Activated B cell treated with CpG ODN at 0.5 μM for 24 hours (primary cell): ENCODE measurements at regions not wholly inside any gene's neighbourhood (a gene's known extent, or its start where the extent isn't known, plus 50 kb on each side); places are given as distances from the start of the nearest gene placed in this dataset.

Experiments
- ATAC-seq: fragments of 200-7000 bp; cut with Tn5 transposase; one replicate; pipeline ENCODE4 v1.10.0; 2021; ENCODE audit warnings: low read depth, mild to moderate bottlenecking, moderate library complexity
- CTCF ChIA-PET: fragments of 350-600 bp; sonication (Branson Sonifier 250); formaldehyde crosslinking; loops from one replicate; lab custom pipeline; 2021; ENCODE audit warnings: antibody characterized with exemption; lab: Charles Lee
- POLR2A ChIA-PET: fragments of 350-600 bp; sonication (Branson Sonifier 250); formaldehyde crosslinking; loops from one replicate; lab custom pipeline; 2021; ENCODE audit warnings: antibody characterized with exemption; lab: Charles Lee
- DNase-seq: peaks from one replicate; pipeline ENCODE4 v3.0.0; 2022
- H3K27ac Mint-ChIP-seq: one replicate; pipeline ENCODE4 v1.8.0; 2020; ENCODE audit warnings: mixed read lengths
- H3K27me3 Mint-ChIP-seq: one replicate; pipeline ENCODE4 v1.8.0; 2021; ENCODE audit warnings: mixed read lengths
- H3K36me3 Mint-ChIP-seq: one replicate; pipeline ENCODE4 v1.8.0; 2021; ENCODE audit warnings: low read depth, mixed read lengths
- H3K4me1 Mint-ChIP-seq: one replicate; pipeline ENCODE4 v1.8.0; 2021; ENCODE audit warnings: mixed read lengths
- H3K4me3 Mint-ChIP-seq: one replicate; pipeline ENCODE4 v1.8.0; 2020; ENCODE audit warnings: mild to moderate bottlenecking, mixed read lengths
- H3K9me3 Mint-ChIP-seq: one replicate; pipeline ENCODE4 v1.8.0; 2020; ENCODE audit warnings: mixed read lengths
- CTCF ChIP-seq: fragments of 200-600 bp; IDR thresholded peaks from one replicate; pipeline ENCODE4 v1.8.0; 2022; ENCODE audit warnings: antibody characterized with exemption, mild to moderate bottlenecking
- intact Hi-C: fragments of 100-400 bp; cut with micrococcal nuclease; formaldehyde crosslinking; loops from one replicate; pipeline ENCODE4 v1.15.1; 2024

- no peaks in the 10 kb centered on the region for H3K9me3 Mint-ChIP-seq
- H3K27ac Mint-ChIP-seq, result no peak overlapping the region
- intact Hi-C loops, result no loop called here
- peaks cover 24% of the 10 kb centered on the region for H3K4me1 Mint-ChIP-seq
- POLR2A ChIA-PET, result interaction anchor here (0.7 kb wide), 1 partner anchor 26 kb away, joined by 3 read pairs; no protein-coding TSS in a partner anchor
- no peaks in the 10 kb centered on the region for H3K36me3 Mint-ChIP-seq
- H3K4me3 Mint-ChIP-seq, result no peak overlapping the region
- DNase-seq (no peak), ATAC-seq (no peak)
- TF ChIP-seq CTCF, result no peak
- CTCF ChIA-PET, result no interaction called here
- no peaks in the 10 kb centered on the region for H3K27me3 Mint-ChIP-seq
Measured at GRCh38 chr3:102031834-102032233, 182.5 kb downstream of the NFKBIZ start.

- POLR2A ChIA-PET, result interaction anchor here (0.7 kb wide), 1 partner anchor 27 kb away, joined by 3 read pairs; no protein-coding TSS in a partner anchor
- H3K27me3 Mint-ChIP-seq, result no peaks in the 10 kb centered on the region
- peaks cover 33% of the 10 kb centered on the region for H3K4me1 Mint-ChIP-seq
- no peak overlapping the region for H3K4me3 Mint-ChIP-seq
- H3K27ac Mint-ChIP-seq, result no peak overlapping the region
- intact Hi-C loops, result no loop called here
- no peak for TF ChIP-seq CTCF
- DNase-seq, result no peak
- no peaks in the 10 kb centered on the region for H3K9me3 Mint-ChIP-seq
- CTCF ChIA-PET, result interaction anchor here (0.9 kb wide), 1 partner anchor 36 kb away, joined by 3 read pairs; no protein-coding TSS in a partner anchor
- H3K36me3 Mint-ChIP-seq, result no peaks in the 10 kb centered on the region
- ATAC-seq, result no peak
Measured at GRCh38 chr3:102032491-102033383, 183.4 kb downstream of the NFKBIZ start.

GRCh38 chr3:102034639-102035451 lies 185.5 kb downstream of the NFKBIZ start:
- ATAC-seq (no peak), DNase-seq (no peak)
- H3K9me3 Mint-ChIP-seq, result peaks cover 3% of the 10 kb centered on the region
- POLR2A ChIA-PET, result interaction anchor here (0.6 kb wide), 1 partner anchor 92 kb away, joined by 5 read pairs; no protein-coding TSS in a partner anchor
- CTCF ChIA-PET, result no interaction called here
- no peak for TF ChIP-seq CTCF
- peak overlapping the region; percentile 16 for H3K27ac Mint-ChIP-seq
- H3K4me3 Mint-ChIP-seq, result no peak overlapping the region
- intact Hi-C loops, result loop anchor here (5.0 kb wide), 1 partner anchor 48 kb away; no protein-coding TSS in a partner anchor
- peaks cover 2% of the 10 kb centered on the region for H3K36me3 Mint-ChIP-seq
- H3K4me1 Mint-ChIP-seq, result peaks cover 45% of the 10 kb centered on the region
- H3K27me3 Mint-ChIP-seq, result no peaks in the 10 kb centered on the region

GRCh38 chr3:102036017-102036416 lies 186.7 kb downstream of the NFKBIZ start:
- peaks cover 43% of the 10 kb centered on the region for H3K4me1 Mint-ChIP-seq
- POLR2A ChIA-PET, result interaction anchor here (0.7 to 3.3 kb wide), 6 partner anchors 22 to 206 kb away, joined by 3 to 22 read pairs (median 4); partner anchors contain the start of gene NFKBIZ
- no peaks in the 10 kb centered on the region for H3K27me3 Mint-ChIP-seq
- peak overlapping the region; percentile 36 for H3K4me3 Mint-ChIP-seq
- DNase-seq, result no peak
- peak; percentile 65 for ATAC-seq
- intact Hi-C loops, result loop anchor here (1.0 to 5.0 kb wide), 2 partner anchors 10 to 49 kb away; no protein-coding TSS in a partner anchor
- H3K27ac Mint-ChIP-seq, result peak overlapping the region; percentile 79
- H3K9me3 Mint-ChIP-seq, result peaks cover 3% of the 10 kb centered on the region
- no peak for TF ChIP-seq CTCF
- CTCF ChIA-PET, result interaction anchor here (0.8 to 3.6 kb wide), 4 partner anchors 11 to 224 kb away, joined by 3 to 14 read pairs (median 4); no protein-coding TSS in a partner anchor
- peaks cover 2% of the 10 kb centered on the region for H3K36me3 Mint-ChIP-seq
